ENCODE measurements at regions not wholly inside any gene's neighbourhood (a gene's known extent, or its start where the extent isn't known, plus 50 kb on each side); places are given as distances from the start of the nearest gene placed in this dataset.
"Not testable (repeated sequence)": the region's sequence is repeated elsewhere in the genome, so short reads cannot be mapped to it uniquely, and the experiment has no call there.

DNA sequence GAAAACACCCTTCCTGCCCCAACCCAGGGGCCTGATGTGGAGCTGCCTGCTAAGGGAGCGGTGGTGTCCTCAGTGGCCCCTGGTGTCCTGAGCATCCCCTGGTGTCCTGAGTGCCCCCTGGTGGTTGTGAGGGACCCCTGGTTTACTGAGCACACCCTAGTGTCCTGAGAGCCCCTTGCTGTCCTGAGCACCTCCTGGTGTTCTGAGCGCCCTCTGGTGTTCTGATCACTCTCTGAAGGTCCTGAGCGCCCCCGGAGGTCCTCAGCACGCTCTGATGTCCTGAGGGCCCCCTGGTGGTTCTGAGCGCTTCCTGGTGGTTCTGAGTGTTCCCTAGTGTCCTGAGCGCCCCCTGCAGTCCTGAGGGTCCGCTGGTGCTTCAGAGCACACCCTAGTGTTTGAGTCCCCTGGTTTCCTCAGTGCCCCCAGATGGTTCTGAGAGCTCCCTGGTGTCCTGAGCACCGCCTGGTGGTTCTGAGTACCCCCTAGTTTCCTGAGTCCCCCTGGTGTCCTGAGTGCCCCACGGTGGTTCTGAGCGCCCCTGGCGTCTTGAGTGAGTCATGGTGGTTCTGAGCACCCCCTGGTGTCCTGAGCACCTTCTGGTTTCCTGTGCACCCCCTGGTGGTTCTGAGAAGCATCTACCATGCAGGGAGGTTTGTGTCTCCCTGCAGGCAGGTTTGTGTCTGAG lies 1004.2 kb downstream of the TMEM121 start:
- Mint-ChIP-seq H3K4me1 (ENCODE audit: low read depth) (no peaks in the 10 kb centered on the region), H3K36me3 (ENCODE audit: low read depth) (no peaks in the 10 kb centered on the region), H3K27me3 (ENCODE audit: low read depth) (no peaks in the 10 kb centered on the region), H3K9me3 (ENCODE audit: low read depth) (peaks cover 49% of the 10 kb centered on the region), H3K27ac (ENCODE audit: unreplicated experiment) (no peak overlapping the region), H3K4me3 (ENCODE audit: unreplicated experiment) (no peak overlapping the region)
- TF ChIP-seq, protein P1, sequence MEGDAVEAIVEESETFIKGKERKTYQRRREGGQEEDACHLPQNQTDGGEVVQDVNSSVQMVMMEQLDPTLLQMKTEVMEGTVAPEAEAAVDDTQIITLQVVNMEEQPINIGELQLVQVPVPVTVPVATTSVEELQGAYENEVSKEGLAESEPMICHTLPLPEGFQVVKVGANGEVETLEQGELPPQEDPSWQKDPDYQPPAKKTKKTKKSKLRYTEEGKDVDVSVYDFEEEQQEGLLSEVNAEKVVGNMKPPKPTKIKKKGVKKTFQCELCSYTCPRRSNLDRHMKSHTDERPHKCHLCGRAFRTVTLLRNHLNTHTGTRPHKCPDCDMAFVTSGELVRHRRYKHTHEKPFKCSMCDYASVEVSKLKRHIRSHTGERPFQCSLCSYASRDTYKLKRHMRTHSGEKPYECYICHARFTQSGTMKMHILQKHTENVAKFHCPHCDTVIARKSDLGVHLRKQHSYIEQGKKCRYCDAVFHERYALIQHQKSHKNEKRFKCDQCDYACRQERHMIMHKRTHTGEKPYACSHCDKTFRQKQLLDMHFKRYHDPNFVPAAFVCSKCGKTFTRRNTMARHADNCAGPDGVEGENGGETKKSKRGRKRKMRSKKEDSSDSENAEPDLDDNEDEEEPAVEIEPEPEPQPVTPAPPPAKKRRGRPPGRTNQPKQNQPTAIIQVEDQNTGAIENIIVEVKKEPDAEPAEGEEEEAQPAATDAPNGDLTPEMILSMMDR (IDR thresholded peaks at IDR 0.05), result no peak
- no peak for DNase-seq (ENCODE audit: low spot score)

DNA sequence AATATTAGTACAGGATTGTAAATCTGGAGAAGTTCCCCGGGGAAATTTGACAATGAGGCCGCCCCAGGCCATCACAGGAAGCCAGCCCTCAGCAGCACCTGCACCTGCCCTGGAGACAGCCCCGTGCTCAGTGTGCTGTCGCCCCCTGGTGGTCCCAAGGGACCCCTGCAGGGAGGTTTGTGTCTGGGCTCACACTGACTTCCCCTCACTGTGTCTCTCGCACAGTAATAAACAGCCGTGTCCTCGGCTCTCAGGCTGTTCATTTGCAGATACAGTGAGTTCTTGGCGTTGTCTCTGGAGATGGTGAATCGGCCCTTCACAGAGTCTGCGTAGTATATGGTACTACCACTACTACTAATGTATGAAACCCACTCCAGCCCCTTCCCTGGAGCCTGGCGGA lies 1011.2 kb downstream of the TMEM121 start:
- not testable (repeated sequence) for H3K27ac Mint-ChIP-seq (ENCODE audit: unreplicated experiment); H3K4me3 Mint-ChIP-seq (ENCODE audit: unreplicated experiment); H3K4me1 Mint-ChIP-seq (ENCODE audit: low read depth); H3K27me3 Mint-ChIP-seq (ENCODE audit: low read depth); DNase-seq (ENCODE audit: low spot score); H3K36me3 Mint-ChIP-seq (ENCODE audit: low read depth)
- peaks cover 62% of the 10 kb centered on the region for H3K9me3 Mint-ChIP-seq (ENCODE audit: low read depth)

DNA sequence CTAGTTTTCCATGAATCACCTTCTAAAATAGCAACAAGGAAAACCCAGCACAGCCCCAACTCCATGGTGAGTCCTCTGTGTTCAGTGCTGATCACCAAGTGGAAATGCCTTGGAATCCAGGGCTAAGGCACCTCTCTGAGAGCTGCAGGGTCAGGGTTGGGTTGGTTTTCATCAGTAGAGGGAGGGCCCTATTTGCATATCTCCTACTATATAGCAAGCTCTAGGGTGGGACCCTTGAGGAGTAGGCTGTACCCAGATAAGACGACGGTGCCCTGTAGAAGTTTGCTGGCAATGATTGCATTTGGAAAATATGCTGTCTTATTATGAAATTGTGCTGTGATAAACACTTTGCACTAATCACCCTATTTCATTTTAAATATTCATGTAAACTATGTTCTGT lies 1011.8 kb downstream of the TMEM121 start:
- Mint-ChIP-seq H3K9me3 (ENCODE audit: low read depth) (peaks cover 61% of the 10 kb centered on the region), H3K27ac (ENCODE audit: unreplicated experiment) (no peak overlapping the region), H3K4me1 (ENCODE audit: low read depth) (no peaks in the 10 kb centered on the region), H3K27me3 (ENCODE audit: low read depth) (no peaks in the 10 kb centered on the region), H3K4me3 (ENCODE audit: unreplicated experiment) (no peak overlapping the region), H3K36me3 (ENCODE audit: low read depth) (no peaks in the 10 kb centered on the region)
- no peak for DNase-seq (ENCODE audit: low spot score)
- TF ChIP-seq, protein P1 (IDR thresholded peaks at IDR 0.05), result no peak

DNA sequence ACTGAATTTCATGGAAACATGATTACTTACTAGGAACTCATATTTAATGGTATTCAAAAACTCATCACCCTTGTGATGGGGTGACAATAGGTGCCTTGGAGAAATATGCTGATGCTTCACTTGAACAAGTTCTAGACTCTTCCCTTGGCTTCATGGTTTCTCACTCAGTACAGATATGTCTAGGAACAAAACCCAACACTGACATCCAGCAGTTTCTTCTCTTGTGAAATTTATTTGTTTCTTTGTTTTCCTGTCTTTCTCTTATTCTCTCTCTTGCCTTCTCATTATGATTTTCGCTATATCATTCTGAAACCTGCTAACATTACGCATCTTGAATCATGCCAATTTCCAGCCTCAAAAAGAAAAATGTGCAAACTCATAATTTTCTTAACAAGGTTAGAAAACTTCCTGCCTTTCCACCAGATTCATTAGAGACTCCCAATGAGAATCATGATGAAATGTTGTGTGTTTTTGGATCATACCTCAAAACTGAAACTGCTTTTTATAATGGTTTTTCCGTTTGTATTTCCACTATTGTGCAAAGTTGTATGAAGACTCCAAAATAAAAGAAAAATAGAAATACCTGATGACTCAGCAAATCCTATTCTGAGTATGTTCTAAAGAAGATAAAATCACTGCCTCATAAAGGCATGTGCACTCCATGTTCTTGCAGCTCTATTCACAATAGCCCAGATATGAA lies 1021.5 kb downstream of the TMEM121 start:
- Mint-ChIP-seq H3K27me3 (ENCODE audit: low read depth) (no peaks in the 10 kb centered on the region), H3K36me3 (ENCODE audit: low read depth) (no peaks in the 10 kb centered on the region), H3K4me1 (ENCODE audit: low read depth) (no peaks in the 10 kb centered on the region), H3K4me3 (ENCODE audit: unreplicated experiment) (no peak overlapping the region), H3K9me3 (ENCODE audit: low read depth) (peaks cover 53% of the 10 kb centered on the region), H3K27ac (ENCODE audit: unreplicated experiment) (no peak overlapping the region)
- TF ChIP-seq, protein P1 (IDR thresholded peaks at IDR 0.05), result no peak
- no peak for DNase-seq (ENCODE audit: low spot score)

DNA sequence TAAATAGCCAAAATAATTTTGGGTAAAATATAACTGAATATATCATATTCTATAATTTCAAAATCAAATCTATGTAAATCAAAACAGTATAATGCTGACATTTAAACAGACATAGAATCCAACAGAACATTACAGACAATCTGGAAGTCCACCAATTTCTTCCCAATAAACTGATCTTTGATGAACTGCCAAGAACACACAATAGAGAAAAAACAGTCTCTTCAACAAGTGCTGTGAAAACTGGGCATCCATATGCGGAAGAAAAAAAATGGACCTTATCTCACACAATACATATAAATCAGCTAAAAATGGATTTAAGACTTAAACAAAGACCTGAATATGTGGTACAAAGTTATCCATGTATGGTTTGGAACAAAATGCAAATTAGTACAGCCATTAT lies 1022.7 kb downstream of the TMEM121 start:
- Mint-ChIP-seq H3K9me3 (ENCODE audit: low read depth) (peaks cover 56% of the 10 kb centered on the region), H3K36me3 (ENCODE audit: low read depth) (no peaks in the 10 kb centered on the region), H3K4me1 (ENCODE audit: low read depth) (no peaks in the 10 kb centered on the region), H3K4me3 (ENCODE audit: unreplicated experiment) (no peak overlapping the region), H3K27me3 (ENCODE audit: low read depth) (no peaks in the 10 kb centered on the region), H3K27ac (ENCODE audit: unreplicated experiment) (no peak overlapping the region)
- TF ChIP-seq, protein P1 (IDR thresholded peaks at IDR 0.05), result no peak
- no peak for DNase-seq (ENCODE audit: low spot score)

DNA sequence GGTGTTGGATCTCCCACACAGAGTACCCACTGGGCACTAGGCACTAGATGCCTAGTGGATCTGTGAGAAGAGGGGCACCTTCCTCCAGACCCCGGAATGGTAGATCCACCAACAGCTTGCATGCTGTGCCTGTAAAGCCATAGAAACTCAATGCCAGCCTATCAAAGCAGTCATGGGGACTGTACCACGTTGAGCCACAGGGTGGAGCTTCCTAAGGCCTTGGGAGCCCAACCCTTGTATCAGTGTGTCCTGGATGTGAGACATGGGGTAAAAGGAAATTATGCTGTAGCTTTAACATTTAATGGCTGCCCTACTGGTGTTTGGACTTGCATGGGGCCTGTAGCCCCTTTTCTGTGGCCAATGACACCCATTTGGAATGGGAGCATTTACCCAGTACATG lies 1024.9 kb downstream of the TMEM121 start:
- Mint-ChIP-seq H3K4me1 (ENCODE audit: low read depth) (no peaks in the 10 kb centered on the region), H3K27me3 (ENCODE audit: low read depth) (no peaks in the 10 kb centered on the region), H3K27ac (ENCODE audit: unreplicated experiment) (no peak overlapping the region), H3K4me3 (ENCODE audit: unreplicated experiment) (no peak overlapping the region), H3K9me3 (ENCODE audit: low read depth) (peaks cover 54% of the 10 kb centered on the region), H3K36me3 (ENCODE audit: low read depth) (no peaks in the 10 kb centered on the region)
- TF ChIP-seq, protein P1 (IDR thresholded peaks at IDR 0.05), result no peak
- no peak for DNase-seq (ENCODE audit: low spot score)

DNA sequence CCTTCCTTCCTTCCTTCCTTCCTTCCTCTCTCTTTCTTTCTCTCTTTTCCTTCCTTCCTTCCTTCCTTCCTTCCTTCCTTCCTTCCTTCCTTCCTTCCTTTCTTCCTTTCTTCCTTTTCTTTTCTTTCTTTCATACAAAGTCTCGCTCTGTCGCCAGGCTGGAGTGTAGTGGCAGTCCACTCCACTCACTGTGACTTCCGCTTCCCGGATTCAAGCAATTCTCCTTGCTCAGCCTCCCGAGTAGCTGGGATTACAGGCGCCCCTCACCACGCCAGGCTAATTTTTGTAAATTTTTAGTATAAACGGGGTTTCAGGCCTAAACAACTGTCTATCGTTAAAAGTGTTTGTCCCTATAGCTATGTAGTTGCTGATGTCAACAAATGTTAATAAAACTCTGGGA lies 1029.8 kb downstream of the TMEM121 start:
- H3K9me3 Mint-ChIP-seq (ENCODE audit: low read depth), result peaks cover 52% of the 10 kb centered on the region
- H3K4me3 Mint-ChIP-seq (ENCODE audit: unreplicated experiment); H3K27me3 Mint-ChIP-seq (ENCODE audit: low read depth); H3K27ac Mint-ChIP-seq (ENCODE audit: unreplicated experiment); H3K36me3 Mint-ChIP-seq (ENCODE audit: low read depth); DNase-seq (ENCODE audit: low spot score); H3K4me1 Mint-ChIP-seq (ENCODE audit: low read depth): not testable (repeated sequence)

All from chondrocyte (in vitro differentiated cells).